ENCODE measurements at regions not wholly inside any gene's neighbourhood (a gene's known extent, or its start where the extent isn't known, plus 50 kb on each side); places are given as distances from the start of the nearest gene placed in this dataset.

GRCh38 chrX:51798701-51799100 is 55.5 kb downstream of the GSPT2 start:
- DNase-seq (ENCODE audit: low spot score in 2 of 2), result no peak
- H3K36me3 Mint-ChIP-seq, result peaks cover 6 to 14% of the 10 kb centered on the region in 2 donors
- H3K27ac Mint-ChIP-seq, result no peak overlapping the region
- ATAC-seq, result no peak
- peaks cover 0 to 4% of the 10 kb centered on the region in 2 donors for H3K9me3 Mint-ChIP-seq

- Mint-ChIP-seq H3K36me3 (peaks cover 6 to 11% of the 10 kb centered on the region in 2 donors), H3K27ac (peak overlapping the region; percentile 98 to 100), H3K9me3 (peaks cover 0 to 4% of the 10 kb centered on the region in 2 donors)
- ATAC-seq, result peak; percentile 88 to 91
- peak; percentile 42 to 56 for DNase-seq (ENCODE audit: low spot score in 2 of 2)
Observed at GRCh38 chrX:51802917-51803688, 59.9 kb downstream of the GSPT2 start.

GRCh38 chrX:51803833-51804232 is 60.6 kb downstream of the GSPT2 start:
- no peak for ATAC-seq
- DNase-seq (ENCODE audit: low spot score in 2 of 2), result no peak
- peaks cover 6 to 11% of the 10 kb centered on the region in 2 donors for H3K36me3 Mint-ChIP-seq
- peak overlapping the region in 1 of 2 donors; percentile 100 for H3K27ac Mint-ChIP-seq
- peaks cover 0 to 4% of the 10 kb centered on the region in 2 donors for H3K9me3 Mint-ChIP-seq

- no peak overlapping the region for H3K27ac Mint-ChIP-seq
Observed at GRCh38 chrX:51804741-51805140, 61.5 kb downstream of the GSPT2 start.

GRCh38 chrX:51813886-51814460 is 70.7 kb downstream of the GSPT2 start:
- no peaks in the 10 kb centered on the region for H3K9me3 Mint-ChIP-seq
- no peak overlapping the region for H3K27ac Mint-ChIP-seq
- peaks cover 4 to 6% of the 10 kb centered on the region in 2 donors for H3K36me3 Mint-ChIP-seq
- no peak for DNase-seq (ENCODE audit: low spot score in 2 of 2)
- ATAC-seq, result no peak

More at GRCh38 chrX:51804741-51805140, 61.5 kb downstream of the GSPT2 start:
- no peak for ATAC-seq
- H3K9me3 Mint-ChIP-seq, result peaks cover 0 to 4% of the 10 kb centered on the region in 2 donors
- no peak for DNase-seq (ENCODE audit: low spot score in 2 of 2)
- H3K36me3 Mint-ChIP-seq, result peaks cover 6 to 11% of the 10 kb centered on the region in 2 donors

GRCh38 chrX:51824061-51824460 is 69.4 kb upstream of the MAGED1 start:
- DNase-seq (ENCODE audit: low spot score in 2 of 2), result no peak
- Mint-ChIP-seq H3K27ac (no peak overlapping the region), H3K36me3 (peaks cover 0 to 3% of the 10 kb centered on the region in 2 donors), H3K9me3 (no peaks in the 10 kb centered on the region)
- no peak for ATAC-seq

- ATAC-seq, result no peak
- Mint-ChIP-seq H3K9me3 (no peaks in the 10 kb centered on the region), H3K27ac (no peak overlapping the region), H3K36me3 (peaks cover 0 to 4% of the 10 kb centered on the region in 2 donors)
- no peak for DNase-seq (ENCODE audit: low spot score in 2 of 2)
Observed at GRCh38 chrX:51825436-51825835, 68.0 kb upstream of the MAGED1 start.

GRCh38 chrX:51834076-51834475 is 59.3 kb upstream of the MAGED1 start:
- ATAC-seq, result no peak
- Mint-ChIP-seq H3K27ac (no peak overlapping the region), H3K36me3 (peaks cover under 1 to 4% of the 10 kb centered on the region in 2 donors), H3K9me3 (no peaks in the 10 kb centered on the region)
- no peak for DNase-seq (ENCODE audit: low spot score in 2 of 2)

- Mint-ChIP-seq H3K27ac (no peak overlapping the region), H3K9me3 (no peaks in the 10 kb centered on the region), H3K36me3 (peaks cover 0 to 4% of the 10 kb centered on the region in 2 donors)
- no peak for DNase-seq (ENCODE audit: low spot score in 2 of 2)
- no peak for ATAC-seq
Observed at GRCh38 chrX:51836823-51837222, 56.6 kb upstream of the MAGED1 start.

- Mint-ChIP-seq H3K36me3 (peaks cover 0 to 2% of the 10 kb centered on the region in 2 donors), H3K27ac (no peak overlapping the region), H3K9me3 (no peaks in the 10 kb centered on the region)
- DNase-seq (ENCODE audit: low spot score in 2 of 2), result no peak
- ATAC-seq, result no peak
Observed at GRCh38 chrX:51837451-51837850, 56.0 kb upstream of the MAGED1 start.

- DNase-seq (ENCODE audit: low spot score in 2 of 2), result no peak
- Mint-ChIP-seq H3K36me3 (peaks cover 0 to under 1% of the 10 kb centered on the region in 2 donors), H3K27ac (no peak overlapping the region), H3K9me3 (no peaks in the 10 kb centered on the region)
- ATAC-seq, result no peak
Observed at GRCh38 chrX:51837921-51838320, 55.5 kb upstream of the MAGED1 start.
